Stimulated activated CD4-positive, alpha-beta T cell treated with anti-CD3 and anti-CD28 coated beads, Interleukin-12 subunit alpha, Interleukin-12 subunit beta, amount 100 ng/mL, for 24 hours (primary cell): ENCODE measurements at regions not wholly inside any gene's neighbourhood (a gene's known extent, or its start where the extent isn't known, plus 50 kb on each side); places are given as distances from the start of the nearest gene placed in this dataset.
"Not testable (repeated sequence)": the region's sequence is repeated elsewhere in the genome, so short reads cannot be mapped to it uniquely, and the experiment has no call there.

Source experiments
- DNase-seq, 2 experiments: peaks; one replicate each; pipeline ENCODE4 v3.0.0-alpha.2; 2020; ENCODE audit warnings: low read depth in 2 of 2

DNA sequence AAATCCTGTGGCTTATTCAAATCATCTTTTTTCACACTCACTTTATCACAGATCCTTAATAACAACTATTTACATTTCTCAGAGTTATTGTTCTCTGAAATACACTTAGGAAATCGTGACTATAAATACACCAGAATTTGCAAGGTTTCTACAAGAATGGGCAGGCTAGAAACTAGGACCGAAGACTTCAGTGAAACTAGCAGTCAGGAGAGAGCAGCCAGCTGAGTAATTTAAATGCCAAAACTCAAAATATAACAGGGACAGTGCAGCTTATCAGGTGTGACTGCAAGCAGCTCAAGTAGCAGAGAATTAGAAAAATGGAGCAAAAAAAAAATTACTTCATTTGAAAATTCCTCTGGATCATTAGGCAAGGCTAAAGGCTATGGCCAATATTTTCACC lies 719.3 kb upstream of the ZNF608 start:
- no peak for DNase-seq

DNA sequence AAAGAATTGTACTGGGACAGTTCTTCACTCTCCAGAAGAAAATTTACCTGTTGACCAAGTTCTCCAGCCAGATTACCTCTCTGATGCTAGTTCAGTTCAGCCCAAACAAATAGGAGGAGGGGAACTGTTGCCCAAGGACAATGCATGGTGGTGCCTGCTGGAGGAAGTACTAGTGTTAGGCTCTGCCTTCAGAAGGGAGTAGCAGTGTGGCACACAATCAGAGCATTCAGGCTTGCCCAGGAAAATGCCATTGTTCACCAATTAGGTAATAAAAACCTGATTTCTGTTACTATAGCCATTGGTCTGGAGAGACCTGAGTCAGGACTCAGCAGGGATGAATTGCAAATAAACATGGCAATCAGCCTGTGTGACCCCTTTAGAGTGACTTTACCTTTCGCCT lies 720.8 kb upstream of the ZNF608 start:
- DNase-seq = no peak

DNA sequence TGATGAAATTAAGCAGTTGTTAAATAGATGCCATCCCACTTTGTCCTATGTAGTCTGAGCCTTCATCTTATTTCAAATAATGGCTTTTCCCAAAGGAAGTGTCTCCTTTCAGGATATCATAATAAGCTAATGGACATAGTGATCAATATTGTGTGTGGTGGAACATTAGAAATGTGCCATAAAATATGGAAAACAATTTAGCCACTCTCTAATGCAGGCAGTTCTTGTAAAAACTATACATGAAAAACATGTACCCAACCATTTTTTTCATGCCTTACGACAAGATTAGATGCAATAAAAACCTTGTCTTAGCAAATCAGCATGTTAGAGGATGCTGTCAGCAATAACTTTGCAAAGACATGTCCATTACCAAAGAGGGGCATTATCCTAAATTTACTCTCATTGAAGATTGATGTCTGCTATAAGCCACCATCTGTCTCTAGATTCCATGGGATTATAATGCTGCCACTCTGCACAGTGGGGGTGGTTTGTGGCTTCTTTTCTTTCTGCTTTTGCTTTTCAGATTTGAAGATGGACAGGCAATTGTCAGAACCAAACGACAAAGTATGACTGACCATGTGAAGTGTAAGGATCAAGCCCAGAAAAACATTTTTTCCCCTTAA lies 724.0 kb upstream of the ZNF608 start:
- DNase-seq = no peak

DNA sequence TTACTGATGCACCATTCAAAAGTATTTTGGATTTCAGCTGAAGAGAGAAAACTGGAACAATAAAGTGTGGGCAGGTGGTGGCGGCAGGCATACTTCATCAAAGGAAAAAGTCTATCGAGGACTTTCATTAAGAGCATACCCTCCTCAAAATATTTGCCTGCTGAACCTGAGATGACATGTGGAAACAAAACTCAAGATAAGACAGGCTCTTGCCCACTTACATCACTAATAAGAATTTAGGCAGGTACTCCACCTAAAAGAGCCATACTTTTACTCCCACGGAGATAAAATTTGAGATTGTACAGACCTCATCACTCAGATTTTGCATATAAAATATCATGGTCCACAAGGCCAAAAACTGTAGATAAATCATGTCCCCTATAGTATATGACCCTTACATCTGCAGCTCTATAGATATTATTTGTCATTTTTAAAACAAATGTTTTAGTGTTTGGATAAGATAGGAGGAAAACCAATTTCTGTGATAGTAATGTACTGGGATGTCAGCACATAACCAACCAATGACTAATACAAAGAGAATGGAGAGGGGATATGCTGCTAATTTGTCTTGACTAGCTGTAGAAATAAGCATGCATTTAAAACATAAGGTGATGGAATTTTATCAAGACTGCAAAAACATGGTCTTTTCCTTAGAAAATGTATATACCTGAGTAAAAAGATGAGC lies 730.6 kb upstream of the ZNF608 start:
- DNase-seq = no peak

DNA sequence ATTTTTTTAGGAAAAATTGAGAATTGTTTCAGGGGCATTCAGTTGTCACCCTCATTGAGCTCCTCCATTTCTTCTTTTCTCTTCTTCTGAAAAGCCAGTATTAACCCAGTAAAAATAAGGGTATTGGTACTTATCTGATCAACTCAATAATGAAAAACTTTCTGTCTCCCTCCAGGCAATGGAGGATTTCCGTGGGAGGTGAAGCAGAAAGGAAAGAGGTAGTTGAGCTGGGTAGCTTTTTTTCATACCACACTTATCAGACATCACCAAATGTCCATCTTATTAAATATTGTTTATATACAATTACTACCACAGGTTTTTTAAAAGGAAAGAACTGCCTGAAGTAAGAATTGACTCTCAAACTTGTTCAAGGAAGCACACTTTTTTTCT lies 731.1 kb upstream of the ZNF608 start:
- no peak for DNase-seq

DNA sequence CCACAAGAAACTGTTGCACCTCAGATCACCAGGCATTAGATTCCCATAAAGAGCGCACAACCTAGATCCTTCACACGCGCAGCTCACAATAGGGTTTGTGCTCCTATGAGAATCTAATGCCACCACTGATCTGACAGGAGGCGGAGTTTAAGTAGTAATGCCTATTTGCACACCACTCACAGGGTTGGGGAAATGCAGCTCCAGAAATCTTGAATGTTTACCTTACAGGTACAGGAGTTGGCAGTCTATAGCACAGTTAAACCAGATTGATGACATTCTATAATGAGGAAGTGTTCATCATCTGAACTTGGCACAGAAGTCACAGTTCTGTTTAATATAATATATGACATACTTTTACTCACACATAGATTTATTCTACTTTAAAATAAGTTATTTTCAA lies 732.2 kb upstream of the ZNF608 start:
- no peak for DNase-seq

DNA sequence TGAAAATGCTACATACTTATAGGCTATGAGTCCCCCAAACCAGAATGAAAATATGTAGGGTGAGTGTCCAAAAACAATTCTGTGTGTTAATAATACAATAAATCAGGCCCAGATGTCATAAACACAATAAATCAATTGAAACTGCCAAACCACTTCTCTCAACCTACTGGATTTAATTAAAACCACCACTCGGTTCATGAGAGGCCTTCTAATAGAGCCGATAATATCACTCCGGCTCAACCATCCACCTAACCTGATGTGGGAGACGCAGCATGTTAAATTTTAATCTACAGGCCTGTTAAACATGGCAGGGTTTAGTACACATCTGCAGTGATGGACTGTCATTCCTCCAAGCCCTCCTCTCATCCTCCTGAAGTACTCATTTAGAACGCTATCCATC lies 734.5 kb upstream of the ZNF608 start:
- no peak for DNase-seq

DNA sequence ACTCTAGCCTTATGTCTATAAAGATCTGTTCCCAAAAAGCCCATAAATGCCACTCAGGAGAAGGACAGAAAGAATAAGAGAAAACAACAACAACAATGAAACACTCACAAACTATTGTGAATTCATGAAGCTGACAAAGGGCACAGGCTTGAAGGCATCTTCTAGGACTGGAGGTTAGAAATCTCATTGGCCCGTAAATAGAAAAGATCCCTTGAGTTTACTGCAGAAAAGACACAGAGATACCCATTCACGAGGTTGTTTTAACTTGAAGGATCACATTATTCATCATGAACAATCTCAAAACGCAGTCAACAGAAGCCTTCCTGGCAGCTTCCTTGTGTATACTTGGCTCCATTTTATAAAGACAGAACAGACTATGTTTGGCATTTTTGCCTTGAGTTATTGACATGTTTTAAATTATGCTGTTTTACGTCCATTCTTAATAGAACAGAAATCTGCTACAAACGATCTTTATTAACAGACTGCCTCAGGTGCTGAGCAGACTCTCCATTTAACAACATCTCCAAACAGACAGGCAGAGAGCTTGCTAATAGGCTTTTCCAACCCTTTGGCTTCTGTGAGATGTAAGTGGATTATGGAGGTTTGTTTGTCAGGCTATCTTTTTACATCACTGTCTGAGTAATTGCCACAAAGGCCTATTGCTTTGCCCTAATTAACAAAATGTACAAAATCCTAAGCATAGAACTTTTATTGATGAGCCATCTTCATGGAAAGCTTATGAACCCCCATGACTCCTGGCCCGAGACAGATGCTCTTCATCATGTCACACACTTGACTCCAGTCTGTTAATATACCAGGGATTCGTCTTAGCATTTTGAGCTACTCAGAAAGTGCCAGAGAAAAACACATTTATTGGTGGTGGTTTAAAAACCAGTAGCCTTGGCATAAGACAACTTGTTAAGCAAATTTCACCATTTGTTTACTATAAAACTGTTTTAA lies 735.3 kb upstream of the ZNF608 start:
- DNase-seq = no peak

DNA sequence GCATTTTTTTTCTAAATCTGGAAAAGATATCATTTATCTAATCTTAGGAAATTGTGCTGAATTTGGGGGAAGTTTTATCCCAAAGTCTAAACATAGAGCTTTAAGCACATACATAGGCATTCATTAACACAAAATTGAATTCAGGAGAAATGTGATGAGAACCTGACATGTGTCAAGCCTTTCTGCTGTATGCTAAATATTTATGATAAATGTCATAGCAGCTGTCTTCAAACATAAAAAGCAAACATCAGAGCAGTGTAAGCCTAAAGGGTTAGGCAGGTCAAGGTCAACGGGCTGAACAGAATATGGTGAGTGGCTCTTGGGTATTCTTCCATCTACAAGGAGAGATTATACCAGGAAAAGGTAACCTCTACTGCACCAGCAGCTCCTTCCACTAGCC lies 737.2 kb upstream of the ZNF608 start:
- no peak for DNase-seq

DNA sequence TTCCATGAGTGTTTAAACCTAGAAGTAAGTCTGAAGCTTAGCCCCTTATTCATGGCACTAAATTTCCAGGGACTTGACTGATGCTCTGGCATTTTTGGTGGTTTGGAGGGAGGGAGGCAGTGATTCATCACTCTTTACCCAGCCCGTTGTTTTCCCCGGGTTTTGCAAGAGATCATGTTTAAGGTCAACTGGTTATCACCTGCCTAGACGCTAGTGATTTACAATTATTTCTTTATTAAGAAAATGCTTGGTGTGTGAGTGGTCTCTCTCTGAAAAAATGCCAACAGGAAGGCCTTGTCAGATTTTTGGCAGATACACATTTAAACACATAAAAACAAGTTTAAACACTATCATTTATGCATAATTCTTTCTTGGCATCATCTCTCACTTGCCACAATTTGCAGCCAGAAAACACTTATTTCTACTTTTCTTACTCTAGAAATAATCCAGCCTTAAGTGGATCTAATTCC lies 737.9 kb upstream of the ZNF608 start:
- no peak for DNase-seq

DNA sequence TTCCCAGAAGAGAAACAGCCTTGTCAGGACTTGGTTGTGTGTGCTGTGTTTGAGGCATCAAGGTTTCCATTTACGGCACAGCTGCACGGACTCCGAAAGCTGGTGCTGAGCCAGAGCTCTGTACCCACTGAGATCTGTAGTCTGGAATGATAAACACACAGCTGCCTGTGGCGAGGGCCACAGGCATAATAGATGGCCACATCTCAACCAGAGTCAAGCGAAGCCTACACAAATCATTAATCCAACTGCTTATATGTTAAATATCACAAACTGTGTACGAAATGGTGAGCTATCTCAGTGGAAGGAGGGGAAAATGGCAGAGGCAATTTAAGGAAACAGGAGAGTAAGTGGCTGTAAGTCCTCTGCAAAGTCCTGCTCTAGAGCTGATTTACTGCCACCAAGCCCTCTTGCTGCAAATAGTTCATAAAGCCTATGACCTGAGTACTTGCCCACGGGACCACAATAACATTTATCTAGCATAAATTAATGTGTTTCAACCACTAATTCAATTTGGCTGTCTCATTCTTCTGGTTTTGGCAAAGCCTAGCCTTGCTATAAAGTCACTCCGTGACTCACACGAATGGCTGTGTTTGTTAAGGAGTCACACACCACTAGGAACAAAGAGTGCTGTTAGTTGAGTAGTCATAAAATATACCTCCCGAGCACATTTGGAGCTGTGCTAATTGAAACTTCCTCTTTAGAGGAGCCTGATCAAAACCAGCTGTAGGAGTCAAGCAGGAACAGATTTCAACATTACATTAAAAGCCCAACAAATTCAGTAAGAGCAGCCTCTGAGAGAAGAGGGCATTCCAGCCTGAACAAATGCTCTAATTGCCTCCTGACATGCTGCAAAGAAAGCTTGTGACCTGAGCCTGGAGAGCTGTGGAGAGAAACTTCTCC lies 738.6 kb upstream of the ZNF608 start:
- no peak for DNase-seq

DNA sequence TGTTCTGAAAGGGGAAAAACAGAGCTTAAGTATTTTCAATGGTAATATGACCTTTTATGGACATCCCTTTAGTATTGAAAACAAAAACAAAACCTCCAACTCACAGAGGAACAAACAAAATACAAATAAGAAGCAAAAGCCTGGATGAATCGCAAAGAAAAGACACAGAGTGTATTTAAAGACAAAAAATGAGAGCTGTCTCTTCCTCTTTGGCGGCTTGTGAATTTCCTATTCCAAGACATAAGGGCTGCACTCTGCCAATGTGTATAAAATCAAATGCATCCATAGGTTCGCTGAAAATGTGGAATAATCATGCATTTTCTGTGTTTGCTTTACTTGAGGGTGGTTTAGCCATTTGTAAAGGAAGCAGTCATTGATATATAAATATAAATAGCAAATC lies 739.3 kb upstream of the ZNF608 start:
- DNase-seq = no peak

DNA sequence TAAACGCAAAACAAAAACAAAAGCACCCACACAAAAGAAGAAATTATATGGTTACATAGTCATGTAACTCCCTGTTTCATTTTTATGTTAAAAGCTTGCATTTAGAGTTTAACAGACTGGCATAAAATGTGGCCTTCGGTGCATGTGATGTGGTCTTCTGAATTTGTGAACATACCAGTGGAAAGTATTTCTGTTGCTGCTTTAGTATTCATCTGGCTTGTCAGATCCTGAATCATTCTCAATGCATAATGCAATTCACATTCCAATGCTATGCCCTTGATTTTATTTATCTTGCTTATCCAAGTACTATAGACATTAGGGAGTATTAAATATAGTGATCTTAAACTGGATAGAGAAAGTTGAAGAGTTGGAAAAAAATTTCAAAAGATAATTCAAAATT lies 740.2 kb upstream of the ZNF608 start:
- no peak for DNase-seq

DNA sequence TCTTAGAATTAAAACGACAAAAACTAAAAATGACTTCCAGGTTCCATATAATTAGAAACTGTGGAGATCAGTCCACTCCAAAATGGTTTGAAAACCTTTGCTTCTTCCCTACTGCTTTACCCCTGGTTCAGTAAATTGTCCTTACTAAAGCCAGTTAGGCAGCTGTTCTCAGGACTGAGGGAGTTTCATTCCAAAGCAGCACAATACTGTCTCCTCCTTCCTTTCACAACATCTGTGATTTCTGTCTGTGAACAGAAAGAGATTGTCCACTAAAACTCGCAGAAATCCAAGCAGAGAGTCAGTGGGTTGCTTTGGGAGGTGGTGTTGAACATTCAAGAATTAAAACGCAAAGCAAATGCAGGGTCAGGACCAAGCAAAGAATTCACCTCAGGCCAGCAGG lies 740.8 kb upstream of the ZNF608 start:
- no peak for DNase-seq

DNA sequence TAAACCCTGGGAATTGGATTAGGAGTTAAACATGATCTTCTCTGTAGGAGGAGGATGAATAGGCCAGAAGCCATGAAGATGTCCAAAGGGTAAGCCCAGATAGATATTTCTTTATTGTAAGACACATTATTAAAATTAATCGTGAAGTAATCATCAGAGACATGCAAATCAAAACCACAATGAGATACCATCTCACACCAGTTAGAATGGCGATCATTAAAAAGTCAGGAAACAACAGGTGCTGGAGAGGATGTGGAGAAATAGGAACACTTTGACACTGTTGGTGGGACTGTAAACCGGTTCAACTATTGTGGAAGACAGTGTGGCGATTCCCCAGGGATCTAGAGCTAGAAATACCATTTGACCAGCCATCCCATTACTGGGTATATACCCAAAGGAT lies 741.2 kb upstream of the ZNF608 start:
- DNase-seq = not testable (repeated sequence)

DNA sequence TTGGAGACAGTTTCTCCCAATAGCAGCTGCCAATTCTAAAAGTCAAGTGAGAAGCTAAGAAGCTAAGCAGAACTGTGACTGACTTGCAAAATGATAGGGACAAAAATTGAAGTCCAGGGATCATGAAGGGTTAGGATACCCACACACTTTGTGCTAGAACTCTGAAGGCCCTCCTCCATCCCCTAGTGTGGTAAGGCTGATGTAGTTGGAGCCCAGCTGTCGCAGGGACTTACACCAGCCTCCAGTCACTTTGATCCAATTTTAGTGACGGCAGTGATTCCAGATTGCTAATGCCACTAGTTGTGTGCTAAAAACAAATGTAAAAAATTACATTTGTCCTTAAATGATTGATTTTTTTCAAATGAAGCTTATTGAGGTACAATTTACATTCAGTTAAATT lies 742.7 kb upstream of the ZNF608 start:
- DNase-seq = no peak

DNA sequence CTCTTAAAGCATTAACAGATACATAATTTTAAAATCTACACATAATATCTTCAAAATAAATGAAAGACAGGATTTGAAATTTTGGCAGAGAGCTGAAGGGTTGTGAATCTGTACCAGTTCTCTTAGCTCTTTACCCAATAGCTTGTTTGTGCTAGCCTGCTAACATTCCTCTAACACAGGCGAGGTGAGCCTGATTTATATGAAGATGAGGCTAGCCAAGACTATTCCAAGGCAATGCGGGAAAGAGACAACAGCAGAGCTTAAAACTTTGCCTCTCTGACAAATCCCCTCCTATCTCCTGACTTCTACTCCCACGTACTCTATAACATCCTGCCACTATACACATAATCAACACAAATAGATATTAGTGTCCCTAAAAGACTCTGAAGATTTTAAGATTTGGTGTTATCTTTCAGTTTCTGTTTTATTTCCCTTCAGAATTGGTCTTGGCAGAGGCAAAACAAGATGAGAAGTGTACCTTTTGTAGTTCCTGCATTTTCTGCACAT lies 745.6 kb upstream of the ZNF608 start:
- DNase-seq = no peak

DNA sequence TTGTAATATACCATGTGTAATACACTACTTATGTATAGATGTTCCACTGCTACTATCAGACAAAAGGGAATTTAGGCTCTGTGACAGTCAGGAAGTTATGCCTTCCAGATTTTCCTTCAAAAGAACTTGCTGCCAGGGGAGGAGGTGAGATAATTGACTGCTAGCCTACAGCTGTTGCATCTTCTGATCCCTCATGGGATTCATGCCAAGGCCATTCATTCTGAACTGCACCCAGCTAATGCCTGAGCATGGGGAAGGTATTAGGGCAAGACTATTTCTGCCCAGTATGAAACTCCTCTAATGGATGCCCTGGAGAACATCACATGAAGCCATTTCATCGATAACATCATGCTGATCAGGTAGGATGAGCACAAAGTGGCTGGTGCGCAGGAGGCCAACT lies 746.5 kb upstream of the ZNF608 start:
- no peak for DNase-seq

DNA sequence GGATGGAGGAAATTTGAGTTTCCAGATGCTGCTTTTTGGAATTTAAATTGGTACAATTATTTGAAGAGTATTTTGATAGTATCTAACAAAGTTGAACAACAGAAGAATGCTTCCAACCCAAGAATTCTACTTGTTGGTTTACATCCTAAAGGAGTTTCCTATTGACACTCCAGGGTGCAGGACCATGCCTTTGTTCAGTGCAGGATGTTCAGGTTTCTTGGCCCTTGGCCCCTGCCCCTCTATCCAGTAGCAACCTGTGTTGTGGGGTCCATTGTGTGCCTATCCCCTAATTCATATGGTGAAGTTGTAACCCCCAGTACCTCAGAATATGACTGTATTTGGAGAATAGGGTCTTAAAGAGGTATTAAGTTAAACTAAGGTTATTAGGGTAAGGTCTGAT lies 750.0 kb upstream of the ZNF608 start:
- DNase-seq = no peak

DNA sequence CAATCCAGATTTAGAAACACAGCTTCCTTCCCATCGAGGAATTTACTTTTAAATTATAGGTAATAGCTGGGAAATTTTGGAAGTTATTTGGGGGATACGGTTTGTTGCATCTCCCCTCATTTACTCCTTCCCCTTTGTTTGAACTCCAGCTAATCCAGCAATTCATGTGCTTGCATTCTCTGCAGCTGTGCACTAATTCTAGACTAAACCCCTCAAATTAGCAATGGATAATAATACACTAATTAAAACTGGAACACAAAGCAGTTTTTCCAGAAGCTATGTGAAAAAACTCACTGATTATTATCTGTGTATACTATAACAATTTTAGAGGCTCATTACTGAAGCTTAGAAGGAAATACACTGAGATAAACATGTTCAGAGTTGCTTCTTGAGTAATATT lies 751.2 kb upstream of the ZNF608 start:
- no peak for DNase-seq

DNA sequence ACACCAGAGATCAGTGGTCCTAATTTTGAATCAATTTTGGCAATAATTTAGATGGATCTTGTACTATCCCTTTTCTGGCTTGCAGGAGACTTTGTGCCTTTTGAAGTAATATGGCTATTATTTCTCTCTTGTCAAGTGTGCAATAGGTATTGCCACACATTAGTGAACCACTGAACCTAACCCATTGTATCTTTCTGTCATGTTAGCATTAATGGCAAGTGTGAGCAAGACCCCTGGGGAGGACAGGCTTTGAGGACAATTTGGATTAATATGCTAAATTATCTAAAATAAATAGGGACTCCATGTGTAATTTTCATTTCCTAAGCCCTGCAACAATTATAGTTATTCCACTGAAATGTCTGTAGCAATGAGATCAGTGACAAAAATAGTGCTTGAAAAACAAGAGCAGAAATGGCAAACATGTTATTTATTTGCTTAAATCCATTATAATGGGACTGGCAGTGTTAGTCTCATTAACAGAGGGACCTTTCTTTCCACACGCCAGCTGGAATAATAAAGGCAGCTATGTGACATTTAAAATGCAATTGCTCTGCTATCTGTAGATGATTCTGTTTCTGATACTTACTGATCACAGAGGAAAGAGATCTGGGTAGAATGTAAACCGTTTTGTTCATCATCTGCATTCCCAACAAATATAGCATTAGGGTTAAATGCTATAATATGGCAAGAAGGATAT lies 753.3 kb upstream of the ZNF608 start:
- no peak for DNase-seq
